ENCODE measurements at regions not wholly inside any gene's neighbourhood (a gene's known extent, or its start where the extent isn't known, plus 50 kb on each side); places are given as distances from the start of the nearest gene placed in this dataset.
A peak's percentile ranks its signal among the peaks of the same experiment; 100 is the strongest.
"Not testable (repeated sequence)": the region's sequence is repeated elsewhere in the genome, so short reads cannot be mapped to it uniquely, and the experiment has no call there.

DNA sequence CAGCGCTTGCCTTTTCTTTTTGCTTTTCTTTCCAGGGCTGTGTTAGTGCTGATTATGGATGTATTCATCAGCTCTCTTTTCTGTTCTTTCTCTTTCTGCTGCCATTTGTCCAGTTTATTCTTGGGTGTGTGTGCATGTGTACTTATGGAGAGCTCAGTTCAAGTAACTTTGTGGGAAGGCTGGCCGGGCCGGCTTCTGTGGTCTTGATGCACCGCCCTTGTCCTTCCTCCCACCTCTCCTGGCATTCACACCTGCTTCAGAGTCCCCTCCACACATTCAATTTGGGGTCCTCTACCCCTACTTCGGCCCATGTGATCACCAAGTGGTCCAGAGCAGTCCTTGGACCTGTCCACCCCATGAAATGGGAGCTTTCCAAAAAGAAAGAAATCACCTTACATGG, 202.7 kb downstream of the BCL2L11 start:
- DNase-seq (ENCODE audit: low read depth); H3K4me3 ChIP-seq (ENCODE audit: control insufficient read depth, low read depth, low read length): not testable (repeated sequence)

DNA sequence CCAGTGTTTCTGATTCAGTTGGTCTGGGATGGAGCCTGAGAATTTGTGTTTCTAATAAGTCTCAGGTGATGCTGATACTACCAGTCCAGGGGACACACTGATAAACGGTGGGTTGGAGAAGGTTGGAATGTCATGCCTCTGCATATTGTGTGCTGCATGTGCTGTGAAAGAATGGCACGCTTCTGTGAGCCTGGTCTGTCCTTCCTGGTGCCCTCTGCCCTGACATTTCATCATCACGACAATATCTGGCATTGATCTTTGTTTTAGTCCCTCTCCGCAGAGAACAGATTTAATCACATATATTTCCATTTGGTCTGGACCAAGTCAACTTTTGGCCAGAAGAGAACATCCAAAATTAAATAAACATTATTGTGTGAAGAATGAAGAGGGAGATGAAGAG, 207.0 kb downstream of the BCL2L11 start:
- not testable (repeated sequence) for H3K4me3 ChIP-seq (ENCODE audit: control insufficient read depth, low read depth, low read length); DNase-seq (ENCODE audit: low read depth)

DNA sequence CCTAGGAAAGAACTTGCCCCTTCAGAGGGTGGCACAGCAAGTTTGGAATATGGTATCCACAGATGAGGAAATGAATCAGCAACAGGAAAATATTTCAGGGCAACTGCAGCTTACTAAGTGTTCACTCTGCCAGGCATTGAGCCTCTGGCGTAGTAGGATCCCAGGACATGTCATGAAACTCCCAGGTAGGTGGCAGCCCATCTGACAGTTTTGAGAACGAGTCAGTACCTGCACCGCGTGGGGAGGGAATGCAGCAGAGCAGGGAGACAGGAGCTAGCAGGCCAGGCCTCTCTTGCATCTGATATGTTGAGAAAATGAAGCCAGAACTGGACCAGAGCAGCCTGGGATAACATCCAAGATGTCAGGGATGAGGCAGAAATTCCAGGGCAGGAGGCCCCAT, 208.6 kb downstream of the BCL2L11 start:
- not testable (repeated sequence) for DNase-seq (ENCODE audit: low read depth); H3K4me3 ChIP-seq (ENCODE audit: control insufficient read depth, low read depth, low read length)

DNA sequence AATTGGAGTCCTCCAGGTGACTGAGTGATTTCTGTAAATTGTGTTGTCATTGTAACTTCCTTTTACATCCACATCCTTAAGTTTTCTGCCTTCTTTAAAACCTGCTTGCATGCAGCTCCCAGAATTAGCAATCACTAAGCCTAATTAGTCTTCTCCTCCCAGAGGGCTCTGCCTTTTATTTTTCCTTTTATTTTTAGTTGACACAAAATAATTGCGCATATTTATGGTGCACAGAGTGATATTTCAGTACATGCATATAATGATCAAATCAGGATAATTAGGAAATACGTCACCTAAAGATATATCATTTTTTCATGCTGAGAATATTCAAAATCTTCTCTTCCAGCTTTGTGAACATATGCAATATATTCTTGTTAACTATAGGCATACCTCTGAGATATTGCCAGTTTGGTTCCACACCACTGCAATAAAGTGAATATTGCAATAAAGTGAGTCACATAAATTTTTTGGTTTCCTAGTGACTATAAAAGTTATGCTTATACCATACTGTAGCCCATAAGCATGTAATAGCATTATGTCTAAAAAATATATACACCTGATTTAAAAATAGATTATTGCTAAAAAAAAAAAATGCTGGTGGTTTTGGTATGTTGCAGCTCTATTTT, 210.5 kb downstream of the BCL2L11 start:
- not testable (repeated sequence) for H3K4me3 ChIP-seq (ENCODE audit: control insufficient read depth, low read depth, low read length); DNase-seq (ENCODE audit: low read depth)

DNA sequence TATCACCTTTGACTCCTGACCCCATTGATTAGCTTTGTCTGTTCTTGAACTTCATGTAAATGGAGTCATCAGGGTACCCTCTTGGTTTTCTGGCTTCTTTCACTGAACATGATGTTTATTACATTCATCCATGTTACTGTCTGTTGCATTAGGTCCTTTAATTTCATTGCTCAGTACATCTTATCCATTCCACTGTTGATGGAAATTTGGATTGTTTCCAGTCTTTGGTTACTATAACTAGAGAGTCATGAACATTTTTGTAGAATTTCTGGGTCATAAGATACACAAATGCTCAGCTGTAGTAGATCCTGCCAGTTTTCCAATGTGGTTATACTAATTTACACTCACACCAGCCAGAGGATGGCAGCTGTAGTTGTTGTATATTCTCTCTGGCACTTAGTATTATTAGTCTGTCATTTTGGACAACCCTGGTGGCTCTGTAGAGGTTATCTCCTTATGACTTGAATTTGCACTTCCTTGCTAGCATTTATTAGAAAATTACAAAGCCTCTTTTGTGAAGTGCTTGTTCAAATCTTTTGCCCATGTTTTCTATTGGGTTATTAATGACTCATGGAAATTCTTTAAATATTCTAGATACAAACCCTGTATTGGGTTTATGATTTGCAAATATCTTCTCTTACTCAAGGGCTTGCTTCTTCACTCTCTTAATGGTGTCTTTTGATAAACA, 214.7 kb downstream of the BCL2L11 start:
- DNase-seq (ENCODE audit: low read depth); H3K4me3 ChIP-seq (ENCODE audit: control insufficient read depth, low read depth, low read length): not testable (repeated sequence)

DNA sequence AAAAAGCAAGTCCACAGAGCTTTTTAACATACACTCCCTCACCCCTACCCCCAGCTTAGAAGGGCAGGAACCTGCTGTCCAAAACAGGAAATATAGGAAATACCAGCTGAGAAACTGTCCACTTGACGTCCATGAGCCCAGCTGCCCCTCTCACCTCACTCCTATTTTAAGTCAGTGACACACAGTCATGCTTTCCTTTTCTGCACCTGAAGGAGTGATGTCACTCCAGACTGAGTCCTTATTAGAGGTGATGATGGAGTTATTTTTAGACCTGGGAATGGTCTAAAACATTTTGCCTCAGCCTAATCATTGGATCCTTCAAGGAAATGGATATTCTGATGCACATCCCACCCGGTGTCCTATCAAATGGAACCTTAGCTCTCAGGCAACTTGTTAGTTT, 217.8 kb downstream of the BCL2L11 start:
- not testable (repeated sequence) for DNase-seq (ENCODE audit: low read depth); H3K4me3 ChIP-seq (ENCODE audit: control insufficient read depth, low read depth, low read length)

DNA sequence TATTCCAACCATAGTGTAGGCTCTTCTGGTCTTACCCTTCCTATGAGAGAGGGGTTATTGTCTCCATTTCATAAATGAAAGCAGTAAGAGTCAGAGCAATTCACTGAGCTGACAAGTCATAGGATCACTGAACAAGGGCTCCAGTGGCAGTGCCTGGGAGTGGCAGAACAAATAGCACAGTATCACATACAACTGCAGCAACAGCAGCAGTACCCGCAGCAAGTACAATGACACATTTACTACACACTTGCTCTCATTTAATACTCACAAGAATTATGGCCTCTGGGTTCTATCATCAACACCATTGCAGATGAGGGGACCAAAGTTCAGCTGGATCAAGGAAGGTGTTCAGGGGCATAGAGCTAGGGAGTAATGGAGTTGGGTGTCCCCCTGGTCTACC, 218.8 kb downstream of the BCL2L11 start:
- H3K4me3 ChIP-seq (ENCODE audit: control insufficient read depth, low read depth, low read length); DNase-seq (ENCODE audit: low read depth): not testable (repeated sequence)

DNA sequence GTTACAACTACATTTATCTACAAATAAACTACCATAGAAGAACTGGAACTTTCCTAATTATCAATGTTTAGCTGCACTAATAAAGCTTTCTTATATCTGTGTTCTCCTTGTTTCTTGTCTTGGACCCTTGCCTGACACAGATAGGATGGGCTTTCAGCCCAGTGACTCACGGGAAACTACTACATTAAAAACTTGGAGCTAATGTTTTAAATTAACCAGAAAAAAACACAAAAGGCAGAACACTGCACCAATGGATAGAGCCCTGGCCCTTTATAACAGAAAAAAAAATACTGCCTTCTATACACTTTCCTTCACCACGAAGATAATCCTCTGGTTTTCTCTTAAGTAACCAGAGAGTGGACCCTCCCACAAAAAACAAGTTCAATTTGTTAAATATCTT, 223.9 kb downstream of the BCL2L11 start:
- not testable (repeated sequence) for DNase-seq (ENCODE audit: low read depth); H3K4me3 ChIP-seq (ENCODE audit: control insufficient read depth, low read depth, low read length)

DNA sequence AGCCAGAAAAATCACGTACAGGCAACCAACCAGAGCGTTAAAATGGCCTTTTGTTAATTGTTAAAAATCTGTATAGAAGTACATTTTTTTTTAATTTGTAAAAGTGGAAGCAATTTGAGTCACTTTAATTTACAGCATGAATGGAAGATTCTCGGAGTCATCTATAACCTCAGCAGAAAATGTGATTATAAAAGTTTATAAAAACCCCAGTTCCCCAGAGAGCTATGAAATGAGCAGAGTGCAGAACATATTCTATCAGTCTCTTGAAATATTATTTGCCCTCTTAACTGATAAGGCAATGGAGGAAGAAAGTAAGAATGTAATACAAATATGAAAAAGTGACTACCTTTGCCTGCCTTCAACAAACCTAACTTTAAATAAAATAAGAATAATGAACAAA, 224.7 kb downstream of the BCL2L11 start:
- not testable (repeated sequence) for H3K4me3 ChIP-seq (ENCODE audit: control insufficient read depth, low read depth, low read length); DNase-seq (ENCODE audit: low read depth)

DNA sequence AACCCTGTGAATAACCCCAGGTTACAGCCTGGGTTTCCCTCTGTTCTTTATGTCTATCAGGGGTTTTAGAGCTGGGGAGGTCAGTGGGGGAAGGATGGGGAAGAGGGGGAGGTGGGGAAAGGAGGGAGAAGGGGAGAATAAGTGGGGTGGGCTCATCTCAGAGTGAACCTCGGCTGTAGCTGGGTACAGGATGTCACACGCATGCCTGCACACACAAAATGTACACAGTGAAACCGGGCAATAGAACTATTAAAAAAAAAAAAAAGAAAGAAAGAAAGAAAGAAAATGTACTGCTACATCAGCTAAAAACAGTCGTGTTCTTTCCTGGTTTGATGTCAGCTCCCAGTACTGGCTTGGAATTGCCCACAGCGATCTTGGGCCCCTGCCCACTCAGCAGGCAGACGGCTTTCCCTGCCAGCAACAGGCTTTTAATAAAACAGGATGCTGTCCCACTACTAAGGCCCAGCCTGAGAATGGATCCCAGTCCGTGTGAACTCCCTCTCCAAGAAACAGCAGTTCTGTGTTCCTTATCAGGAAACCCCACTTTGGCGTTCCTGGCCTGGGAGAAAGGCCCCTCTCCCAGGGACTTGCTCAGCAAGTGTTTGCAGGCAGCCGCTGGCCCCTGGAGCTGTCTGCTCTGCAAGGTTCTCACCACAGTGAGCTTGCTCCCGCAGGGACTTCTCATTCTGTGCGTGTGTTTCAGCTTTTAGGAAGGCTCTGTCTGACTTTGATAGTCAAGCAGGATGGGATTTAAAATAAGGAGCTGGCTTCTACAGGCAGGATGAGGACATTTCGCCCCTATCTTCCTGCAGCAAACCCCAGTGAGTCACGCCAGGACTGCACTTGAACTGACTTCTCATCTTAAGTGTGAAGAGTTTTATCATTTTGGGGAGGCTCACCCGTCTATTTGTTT, 225.6 kb downstream of the BCL2L11 start:
- DNase-seq (ENCODE audit: low read depth): peak; percentile 1
- H3K4me3 ChIP-seq (ENCODE audit: control insufficient read depth, low read depth, low read length): not testable (repeated sequence)

DNA sequence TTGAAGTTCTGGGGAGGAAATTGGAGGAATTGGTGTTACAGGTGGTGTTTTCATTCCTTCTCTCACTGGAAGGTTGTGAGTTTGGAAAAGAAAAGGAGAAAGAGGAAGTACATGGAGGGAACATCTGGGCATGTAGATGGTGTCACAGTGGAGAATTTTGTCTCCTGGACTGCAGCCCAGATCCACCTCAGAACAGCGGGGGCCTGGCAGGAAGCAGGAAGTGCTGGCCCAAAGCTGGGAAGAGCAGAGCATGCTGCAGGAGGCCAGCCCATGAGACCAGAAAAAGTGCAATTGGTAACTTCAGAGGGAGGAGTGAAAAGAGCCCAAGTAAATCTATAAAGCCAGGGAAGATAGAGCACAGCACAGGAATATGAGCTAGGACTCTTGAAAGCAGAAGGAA, 227.0 kb downstream of the BCL2L11 start:
- DNase-seq (ENCODE audit: low read depth); H3K4me3 ChIP-seq (ENCODE audit: control insufficient read depth, low read depth, low read length): not testable (repeated sequence)

DNA sequence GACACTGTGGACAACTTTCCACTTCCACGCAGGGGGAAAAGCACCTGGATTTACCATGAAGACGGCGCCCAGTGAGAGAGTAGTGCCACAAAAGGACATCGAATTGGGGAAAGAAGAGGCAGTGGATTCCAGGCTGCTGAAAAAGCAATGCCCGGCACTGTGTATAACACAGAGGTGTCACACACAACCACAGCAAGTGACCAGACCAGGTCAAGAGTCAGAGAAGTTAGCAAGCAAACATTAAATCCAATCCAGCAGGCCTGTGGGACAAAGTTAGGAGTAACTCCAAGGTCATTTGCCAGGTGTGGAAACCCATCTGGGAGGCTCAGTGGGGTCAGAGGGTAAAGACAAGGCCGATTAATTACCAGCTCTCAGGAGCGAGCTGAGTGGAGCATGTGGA, 227.6 kb downstream of the BCL2L11 start:
- not testable (repeated sequence) for DNase-seq (ENCODE audit: low read depth); H3K4me3 ChIP-seq (ENCODE audit: control insufficient read depth, low read depth, low read length)

DNA sequence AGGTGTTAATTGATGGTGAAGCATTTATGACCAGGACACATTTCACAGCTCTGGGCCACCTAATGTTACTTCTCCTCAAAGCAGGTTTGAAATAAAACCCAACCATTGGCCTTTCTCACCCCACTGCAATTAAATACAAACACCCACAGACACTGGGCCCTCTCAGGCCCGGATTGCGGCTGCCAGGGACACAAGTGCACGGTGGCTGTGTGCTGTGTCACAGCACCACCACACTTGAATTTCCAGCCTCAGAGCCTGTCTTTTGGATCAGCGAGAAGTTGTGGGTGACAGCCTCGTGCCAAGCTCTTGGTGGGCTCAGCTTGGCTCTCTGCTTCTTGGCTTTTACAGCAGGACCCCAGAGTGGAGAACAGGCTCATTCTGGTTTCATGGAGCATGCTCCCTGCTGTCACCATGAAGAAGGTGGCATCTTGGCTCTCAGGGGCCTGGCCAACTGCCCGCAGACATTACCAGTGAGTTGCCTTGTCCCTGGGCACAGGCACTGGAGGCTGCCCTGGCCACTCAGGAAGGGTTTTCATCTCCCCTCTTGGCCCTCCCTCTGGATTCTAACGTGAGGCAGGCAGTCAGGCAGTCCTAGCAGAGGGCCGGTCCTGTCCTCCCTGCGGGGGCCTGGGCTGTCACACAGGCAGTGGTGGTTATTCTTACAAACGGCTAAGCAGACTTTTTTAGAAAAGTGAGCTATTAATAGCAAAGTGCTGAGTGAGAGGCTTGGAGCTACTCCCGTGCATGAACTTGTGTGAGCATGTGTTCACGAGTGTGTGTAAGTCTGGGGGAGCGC, 234.5 kb downstream of the BCL2L11 start:
- DNase-seq (ENCODE audit: low read depth); H3K4me3 ChIP-seq (ENCODE audit: control insufficient read depth, low read depth, low read length): not testable (repeated sequence)

DNA sequence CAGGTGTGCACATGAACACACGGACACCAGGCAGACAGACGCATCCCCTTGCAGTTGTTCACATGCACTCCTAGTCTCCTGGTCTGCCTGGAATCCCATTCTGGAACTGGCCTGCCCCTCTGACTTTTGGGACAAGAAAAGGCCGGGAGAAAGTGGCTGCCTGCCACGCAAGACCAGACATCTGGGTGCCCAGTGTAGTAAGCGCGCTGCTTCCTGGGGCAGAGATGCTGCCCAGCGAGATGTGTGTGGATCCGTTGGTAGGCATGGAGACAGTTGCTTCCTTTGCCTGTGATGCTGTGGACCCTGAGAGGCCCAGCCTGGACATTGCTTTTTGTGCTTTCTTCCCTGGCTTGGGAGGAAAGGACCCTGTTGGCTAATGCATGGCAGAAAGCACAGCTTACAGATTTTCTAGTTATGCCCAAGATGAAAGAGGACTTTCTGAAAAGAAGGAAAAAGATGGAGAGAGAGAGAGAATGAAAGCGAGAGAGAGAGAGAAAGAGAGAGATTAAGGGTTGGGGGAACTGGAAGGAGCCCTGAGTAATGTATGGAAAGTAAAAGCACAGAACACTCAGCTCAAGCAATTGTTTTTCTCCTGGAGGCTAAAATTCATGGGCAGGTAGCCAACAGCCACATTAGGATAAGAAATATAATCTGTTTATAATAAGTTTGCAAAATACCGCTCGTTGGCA, 235.3 kb downstream of the BCL2L11 start:
- not testable (repeated sequence) for DNase-seq (ENCODE audit: low read depth)

DNA sequence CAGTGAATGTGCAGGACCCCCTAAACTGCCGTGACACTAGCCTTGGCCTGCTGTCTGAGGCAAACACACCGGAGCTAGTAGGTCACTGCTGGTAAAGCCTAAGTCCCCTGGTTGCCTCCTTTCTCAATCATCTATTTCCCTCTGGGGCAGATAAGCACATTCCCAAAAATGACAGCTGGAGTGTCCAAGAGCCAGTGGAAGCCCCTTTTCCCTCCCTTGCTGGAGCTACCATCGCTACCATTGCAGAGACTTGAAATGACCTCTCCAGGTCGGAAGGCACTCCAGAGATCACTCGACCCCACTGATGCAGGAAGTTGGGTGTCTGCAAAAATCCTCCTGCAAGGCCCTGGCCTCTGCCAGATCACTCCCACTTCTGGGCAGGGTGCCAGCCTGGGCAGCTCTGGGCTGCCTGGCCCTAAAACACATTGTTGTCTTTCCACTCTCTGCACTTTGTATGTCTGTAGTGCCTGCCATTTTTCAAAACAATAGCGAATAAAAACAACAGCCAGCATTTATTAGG, 235.9 kb downstream of the BCL2L11 start:
- H3K4me3 ChIP-seq (ENCODE audit: control insufficient read depth, low read depth, low read length): not testable (repeated sequence)
- peak; percentile 2 for DNase-seq (ENCODE audit: low read depth)

More for the DNA sequence above, 235.3 kb downstream of the BCL2L11 start:
- not testable (repeated sequence) for H3K4me3 ChIP-seq (ENCODE audit: control insufficient read depth, low read depth, low read length)

DNA sequence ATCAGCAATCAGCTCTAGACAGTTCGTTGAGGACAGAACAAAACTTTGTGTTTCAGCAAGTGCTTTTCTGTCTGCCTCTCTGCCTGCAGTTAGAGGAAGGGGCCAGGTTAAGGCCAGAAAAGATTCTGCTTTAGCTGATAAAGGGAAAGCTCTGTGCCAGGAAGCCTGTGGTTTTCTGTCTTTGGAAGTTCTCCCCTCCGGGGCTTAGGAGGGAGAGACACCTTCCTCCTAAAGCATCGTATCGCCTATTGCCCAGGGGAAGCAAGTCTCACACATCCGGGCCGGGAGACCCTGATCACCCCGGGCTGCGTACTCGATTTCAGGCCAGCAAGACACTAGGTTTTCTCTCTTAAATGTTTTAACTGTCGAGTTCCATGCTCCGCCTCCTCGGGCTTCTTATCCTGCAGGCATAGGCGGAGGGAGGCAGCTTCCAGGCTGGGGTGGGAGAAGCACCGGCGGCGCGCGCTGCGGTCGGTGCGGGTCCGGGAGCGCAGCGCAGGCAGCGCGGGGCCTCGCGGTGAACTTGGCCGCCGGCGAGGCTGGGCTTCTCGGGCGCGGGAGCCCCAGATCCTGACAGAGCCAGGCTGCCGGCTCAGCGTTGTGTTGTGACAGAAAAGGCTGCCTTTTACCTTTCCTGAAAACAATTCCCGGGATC, 245.4 kb downstream of the BCL2L11 start:
- DNase-seq (ENCODE audit: low read depth); H3K4me3 ChIP-seq (ENCODE audit: control insufficient read depth, low read depth, low read length): not testable (repeated sequence)

DNA sequence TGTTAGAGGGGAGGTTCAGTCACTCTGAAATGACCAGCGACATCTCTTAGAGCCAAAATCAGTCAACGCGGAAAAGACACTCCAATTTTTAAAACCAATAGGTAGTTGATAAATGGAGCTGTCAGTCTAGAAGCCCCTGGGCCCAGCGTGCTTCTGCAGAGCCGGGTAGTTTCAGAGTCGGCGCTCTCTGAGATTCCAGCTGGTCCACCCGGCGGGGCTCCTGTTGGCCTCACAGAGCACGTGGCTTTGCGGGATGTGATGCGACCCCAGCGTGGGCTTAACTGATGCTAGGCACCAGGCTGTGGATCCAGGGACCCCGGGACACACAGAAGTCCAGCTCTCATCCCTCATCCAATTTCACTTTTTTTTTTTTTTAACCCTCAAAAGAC, 245.9 kb downstream of the BCL2L11 start:
- not testable (repeated sequence) for DNase-seq (ENCODE audit: low read depth); H3K4me3 ChIP-seq (ENCODE audit: control insufficient read depth, low read depth, low read length)

Data from AG09309 (cell line).